RWPE1 (cell line): ENCODE measurements at regions not wholly inside any gene's neighbourhood (a gene's known extent, or its start where the extent isn't known, plus 50 kb on each side); places are given as distances from the start of the nearest gene placed in this dataset.

Source experiments
- CTCF ChIA-PET: fragments of 350-600 bp; sonication (Branson Sonifier 250); formaldehyde crosslinking; extraction: SDS; loops from one replicate; lab custom pipeline; 2021; lab: Yijun Ruan, JAX
- POLR2A ChIA-PET: fragments of 400-600 bp; formaldehyde crosslinking; extraction: SDS; loops from one replicate; lab custom pipeline; 2020; ENCODE audit warnings: antibody characterized with exemption; ENCODE audit not compliant: low non-redundant PET; lab: Yijun Ruan, JAX
- DNase-seq: peaks from one replicate; pipeline ENCODE4 v3.0.0; 2012; ENCODE audit warnings: low spot score
- H3K27ac ChIP-seq: fragments of 450-650 bp; 2 replicates; pipeline ENCODE4 v1.5.1; 2017
- TF ChIP-seq, protein P1 (sequence below): fragments of 450-650 bp; conservative IDR thresholded peaks from 2 replicates; pipeline ENCODE4 v1.5.1; 2017; ENCODE audit warnings: low read depth, mild to moderate bottlenecking

DNA sequence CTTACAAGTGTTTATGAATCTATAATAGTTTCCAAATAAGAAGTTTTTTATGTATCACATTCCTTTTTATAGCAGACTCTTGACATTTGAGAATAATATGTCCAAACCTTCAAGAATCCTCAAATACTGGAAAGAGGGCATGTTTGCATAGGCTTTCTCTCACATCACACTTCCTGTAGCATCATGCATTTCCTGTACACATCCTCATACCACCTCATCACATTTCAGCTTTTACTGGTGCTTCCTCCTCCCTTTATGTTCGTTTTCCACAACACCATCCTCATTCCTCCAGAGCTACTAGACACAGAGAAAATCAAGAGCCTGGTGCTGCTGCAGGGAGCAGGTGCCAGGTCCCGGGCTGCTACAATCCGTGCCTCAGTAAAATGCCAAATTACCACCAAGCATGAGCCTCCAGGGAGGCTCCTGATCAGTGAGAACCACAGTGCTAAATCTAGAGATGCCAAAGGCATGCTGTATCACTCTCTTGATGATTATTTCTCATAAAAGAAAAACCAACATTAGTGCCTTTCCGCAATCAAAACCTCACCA is 137.7 kb upstream of the CYP1B1 start:
- TF ChIP-seq, protein P1, sequence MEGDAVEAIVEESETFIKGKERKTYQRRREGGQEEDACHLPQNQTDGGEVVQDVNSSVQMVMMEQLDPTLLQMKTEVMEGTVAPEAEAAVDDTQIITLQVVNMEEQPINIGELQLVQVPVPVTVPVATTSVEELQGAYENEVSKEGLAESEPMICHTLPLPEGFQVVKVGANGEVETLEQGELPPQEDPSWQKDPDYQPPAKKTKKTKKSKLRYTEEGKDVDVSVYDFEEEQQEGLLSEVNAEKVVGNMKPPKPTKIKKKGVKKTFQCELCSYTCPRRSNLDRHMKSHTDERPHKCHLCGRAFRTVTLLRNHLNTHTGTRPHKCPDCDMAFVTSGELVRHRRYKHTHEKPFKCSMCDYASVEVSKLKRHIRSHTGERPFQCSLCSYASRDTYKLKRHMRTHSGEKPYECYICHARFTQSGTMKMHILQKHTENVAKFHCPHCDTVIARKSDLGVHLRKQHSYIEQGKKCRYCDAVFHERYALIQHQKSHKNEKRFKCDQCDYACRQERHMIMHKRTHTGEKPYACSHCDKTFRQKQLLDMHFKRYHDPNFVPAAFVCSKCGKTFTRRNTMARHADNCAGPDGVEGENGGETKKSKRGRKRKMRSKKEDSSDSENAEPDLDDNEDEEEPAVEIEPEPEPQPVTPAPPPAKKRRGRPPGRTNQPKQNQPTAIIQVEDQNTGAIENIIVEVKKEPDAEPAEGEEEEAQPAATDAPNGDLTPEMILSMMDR, result no peak
- ChIA-PET POLR2A (no interaction called here), CTCF (no interaction called here)
- H3K27ac ChIP-seq, result no peak overlapping the region
- no peak for DNase-seq

DNA sequence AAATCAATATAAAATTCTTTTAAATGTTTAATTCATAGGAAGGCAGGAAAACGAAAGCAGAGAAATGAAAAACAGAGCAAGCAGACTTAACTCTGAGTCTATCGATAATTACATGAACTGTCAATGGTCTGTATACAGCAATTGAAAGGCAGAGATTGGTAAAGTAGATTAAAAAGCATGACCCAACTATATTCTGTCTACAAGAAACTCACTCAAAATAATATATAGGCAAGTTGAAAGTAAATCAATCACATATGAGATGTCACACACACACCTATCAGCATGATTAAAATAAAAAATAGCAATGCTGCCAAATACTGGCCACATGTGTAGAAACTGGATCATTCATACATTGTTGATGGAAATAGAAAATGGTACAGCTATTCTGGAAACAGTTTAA is 136.4 kb upstream of the CYP1B1 start:
- DNase-seq, result no peak
- POLR2A ChIA-PET, result no interaction called here
- H3K27ac ChIP-seq, result no peak overlapping the region
- TF ChIP-seq, protein P1, result no peak
- CTCF ChIA-PET, result no interaction called here

DNA sequence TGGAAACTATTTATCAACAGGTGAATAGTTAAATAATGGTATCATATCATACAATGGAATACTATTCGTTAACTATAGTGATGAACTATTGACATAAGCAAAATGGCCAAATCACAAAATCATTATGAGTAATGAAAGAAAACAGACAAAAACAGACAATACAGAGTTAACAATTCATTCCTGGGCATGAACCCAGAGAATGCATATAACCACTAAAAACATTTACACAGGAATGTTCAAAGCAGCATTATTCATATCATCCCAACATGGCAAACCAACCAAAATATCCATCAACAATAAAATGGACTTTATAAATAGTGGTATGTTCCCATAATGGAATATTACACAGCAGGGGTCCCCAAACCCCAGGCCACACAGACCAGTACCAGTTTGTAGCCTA is 131.2 kb upstream of the CYP1B1 start:
- TF ChIP-seq, protein P1, result no peak
- POLR2A ChIA-PET, result no interaction called here
- no peak overlapping the region for H3K27ac ChIP-seq
- CTCF ChIA-PET, result no interaction called here
- DNase-seq, result no peak

DNA sequence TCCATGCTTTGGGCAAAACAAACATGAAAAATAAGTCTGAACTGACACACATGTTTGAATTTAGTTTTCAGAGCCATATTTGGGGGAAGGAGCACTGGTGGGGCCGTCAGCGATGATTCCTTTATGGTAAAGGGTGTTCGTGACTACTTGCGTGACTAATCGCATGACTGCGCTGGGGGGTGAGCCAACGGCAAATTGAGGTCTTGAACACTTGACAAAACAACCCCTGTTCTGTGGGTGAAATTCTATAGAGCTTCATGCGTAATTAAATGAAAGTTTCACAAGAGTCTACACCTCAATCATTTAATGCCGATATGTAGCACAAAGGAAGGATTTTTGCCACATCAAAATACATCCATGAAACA is 127.5 kb upstream of the CYP1B1 start:
- TF ChIP-seq, protein P1, result no peak
- ChIA-PET POLR2A (no interaction called here), CTCF (no interaction called here)
- no peak overlapping the region for H3K27ac ChIP-seq
- no peak for DNase-seq

DNA sequence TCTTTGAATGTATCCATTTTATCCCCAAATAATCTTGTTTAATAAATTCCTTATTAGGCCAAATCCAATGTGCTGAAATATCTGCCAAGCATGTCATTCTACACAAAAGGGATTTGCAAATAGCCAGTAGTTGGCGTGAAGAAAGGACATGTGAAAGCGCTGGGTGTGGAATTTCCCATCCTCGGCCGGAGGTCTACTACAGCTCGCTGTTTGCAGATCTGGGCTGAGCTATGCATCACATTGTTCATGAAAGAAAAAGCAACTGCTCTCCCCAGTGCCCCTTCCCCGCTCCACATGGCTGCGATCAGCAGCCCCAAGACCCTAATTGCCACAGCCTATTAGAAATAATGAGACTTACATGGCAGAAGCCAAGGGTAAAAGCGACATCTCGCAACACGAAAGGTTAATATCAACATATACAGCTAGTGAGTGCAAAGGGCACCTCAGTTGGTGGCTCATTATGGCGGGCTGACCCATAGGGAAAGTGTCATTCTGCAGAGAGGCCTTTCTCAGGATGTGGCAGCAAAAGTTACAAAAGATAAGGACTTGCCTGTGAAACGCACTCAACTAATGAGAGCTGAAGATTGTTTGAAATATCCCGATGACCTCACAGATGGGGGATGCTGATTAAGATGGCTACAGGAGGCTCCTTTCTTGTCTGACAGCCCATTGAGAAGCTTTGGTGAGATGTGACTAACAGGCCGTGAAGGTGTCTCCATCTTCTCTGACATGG is 126.9 kb upstream of the CYP1B1 start:
- no peak for DNase-seq
- TF ChIP-seq, protein P1, result no peak
- ChIA-PET POLR2A (no interaction called here), CTCF (no interaction called here)
- H3K27ac ChIP-seq, result no peak overlapping the region

DNA sequence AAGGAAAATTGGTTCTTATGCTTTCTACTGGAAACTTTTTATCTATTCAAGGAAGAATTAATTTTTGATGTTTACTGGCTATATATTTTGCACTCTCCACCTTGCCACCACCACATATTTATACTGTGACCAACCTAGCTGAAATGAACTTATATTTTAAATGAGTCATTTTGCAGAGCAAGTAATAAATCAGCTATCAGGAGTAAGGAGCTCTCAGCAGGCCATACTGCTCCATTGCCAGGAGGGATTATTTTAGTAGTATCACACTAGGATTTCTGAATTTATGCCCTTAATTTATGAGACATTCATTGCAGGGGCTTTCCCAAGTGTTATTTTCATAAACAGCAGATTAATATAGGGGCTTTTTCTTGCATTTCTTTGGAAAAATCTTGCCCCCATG is 125.8 kb upstream of the CYP1B1 start:
- H3K27ac ChIP-seq, result no peak overlapping the region
- TF ChIP-seq, protein P1, result no peak
- DNase-seq, result no peak
- CTCF ChIA-PET, result no interaction called here
- POLR2A ChIA-PET, result no interaction called here
